ENCODE measurements at regions not wholly inside any gene's neighbourhood (a gene's known extent, or its start where the extent isn't known, plus 50 kb on each side); places are given as distances from the start of the nearest gene placed in this dataset.

DNA sequence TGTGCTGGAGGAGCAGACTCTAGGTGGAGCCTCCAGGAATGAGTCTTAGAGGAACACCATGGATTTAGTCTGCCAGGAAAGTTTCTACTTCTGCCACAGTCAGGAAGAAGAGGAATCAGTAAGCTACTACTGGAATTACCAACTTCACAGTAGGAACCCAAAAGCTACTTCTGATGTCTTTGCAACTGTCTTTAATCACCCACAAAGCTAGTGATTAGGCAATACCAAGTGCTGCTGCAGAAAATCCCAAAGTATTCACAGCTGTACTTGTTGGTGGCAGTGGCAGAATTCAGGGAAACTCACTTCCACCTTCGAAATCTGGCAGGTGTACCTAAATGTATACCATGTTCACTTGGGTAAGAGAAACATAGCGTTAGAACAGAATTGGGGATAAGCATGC lies 264.5 kb upstream of the SORL1-AS1 start:
- DNase-seq (no peak), ATAC-seq (ENCODE audit: insufficient read depth, low FRiP score) (no peak)
- H3K4me1 ChIP-seq (ENCODE audit: control insufficient read depth in 5 of 5, insufficient read depth in 5 of 5, low read length in 5 of 5), result peaks cover 0 to 17% (median 0%) of the 10 kb centered on the region in 5 donors
- H3K27me3 ChIP-seq (ENCODE audit: control insufficient read depth in 3 of 3, insufficient read depth in 3 of 3, low read length in 2 of 3), result peaks cover 0 to 48% (median 3%) of the 10 kb centered on the region in 3 donors
- H3K4me3 ChIP-seq, result no peak overlapping the region
- H3K9ac ChIP-seq (ENCODE audit: insufficient read depth in 1 of 2, low read length in 2 of 2), result no peak overlapping the region
- TF ChIP-seq, protein P1, sequence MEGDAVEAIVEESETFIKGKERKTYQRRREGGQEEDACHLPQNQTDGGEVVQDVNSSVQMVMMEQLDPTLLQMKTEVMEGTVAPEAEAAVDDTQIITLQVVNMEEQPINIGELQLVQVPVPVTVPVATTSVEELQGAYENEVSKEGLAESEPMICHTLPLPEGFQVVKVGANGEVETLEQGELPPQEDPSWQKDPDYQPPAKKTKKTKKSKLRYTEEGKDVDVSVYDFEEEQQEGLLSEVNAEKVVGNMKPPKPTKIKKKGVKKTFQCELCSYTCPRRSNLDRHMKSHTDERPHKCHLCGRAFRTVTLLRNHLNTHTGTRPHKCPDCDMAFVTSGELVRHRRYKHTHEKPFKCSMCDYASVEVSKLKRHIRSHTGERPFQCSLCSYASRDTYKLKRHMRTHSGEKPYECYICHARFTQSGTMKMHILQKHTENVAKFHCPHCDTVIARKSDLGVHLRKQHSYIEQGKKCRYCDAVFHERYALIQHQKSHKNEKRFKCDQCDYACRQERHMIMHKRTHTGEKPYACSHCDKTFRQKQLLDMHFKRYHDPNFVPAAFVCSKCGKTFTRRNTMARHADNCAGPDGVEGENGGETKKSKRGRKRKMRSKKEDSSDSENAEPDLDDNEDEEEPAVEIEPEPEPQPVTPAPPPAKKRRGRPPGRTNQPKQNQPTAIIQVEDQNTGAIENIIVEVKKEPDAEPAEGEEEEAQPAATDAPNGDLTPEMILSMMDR (IDR thresholded peaks at IDR 0.05; ENCODE audit: control extremely low read depth, extremely low read depth), result no peak
- no peak overlapping the region for H3K27ac ChIP-seq (ENCODE audit: low read depth in 1 of 2, low read length in 1 of 2)
- WGBS, 2 donors, result 95% methylated on average over 2 of the region's 2 CpGs
- no peaks in the 10 kb centered on the region for H3K36me3 ChIP-seq (ENCODE audit: control insufficient read depth in 4 of 4, insufficient read depth in 4 of 4, low read length in 4 of 4)
- H3K9me3 ChIP-seq (ENCODE audit: control insufficient read depth in 4 of 4, insufficient read depth in 3 of 4, low read length in 3 of 4), result no peaks in the 10 kb centered on the region

DNA sequence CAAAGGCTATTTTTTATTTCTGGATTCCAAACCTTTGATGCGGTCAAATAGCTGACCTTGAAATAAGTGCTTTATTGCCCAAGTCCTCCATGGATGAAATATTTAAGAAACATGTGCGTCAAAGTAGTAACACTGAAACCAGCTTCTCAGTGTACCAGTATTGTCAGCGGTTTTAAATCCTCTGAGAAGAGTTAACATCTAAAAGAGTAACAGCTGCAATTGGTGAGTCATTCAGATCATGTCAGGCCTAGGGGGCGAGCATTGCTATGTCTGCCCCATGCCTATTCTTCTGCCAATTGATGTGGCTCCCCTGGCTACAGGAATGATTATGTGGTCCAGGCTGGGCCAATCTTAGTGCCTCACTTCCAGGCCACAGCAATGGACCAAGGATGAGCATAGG lies 263.3 kb upstream of the SORL1-AS1 start:
- 89 to 93% methylated on average over 4 of the region's 4 CpGs for WGBS, 2 donors
- Histone ChIP-seq H3K4me1 (ENCODE audit: control insufficient read depth in 5 of 5, insufficient read depth in 5 of 5, low read length in 5 of 5) (peaks cover 0 to 14% (median 0%) of the 10 kb centered on the region in 5 donors), H3K9me3 (ENCODE audit: control insufficient read depth in 4 of 4, insufficient read depth in 3 of 4, low read length in 3 of 4) (no peaks in the 10 kb centered on the region), H3K9ac (ENCODE audit: insufficient read depth in 1 of 2, low read length in 2 of 2) (no peak overlapping the region), H3K36me3 (ENCODE audit: control insufficient read depth in 4 of 4, insufficient read depth in 4 of 4, low read length in 4 of 4) (no peaks in the 10 kb centered on the region), H3K27me3 (ENCODE audit: control insufficient read depth in 3 of 3, insufficient read depth in 3 of 3, low read length in 2 of 3) (peaks cover 0 to 52% (median 3%) of the 10 kb centered on the region in 3 donors), H3K27ac (ENCODE audit: low read depth in 1 of 2, low read length in 1 of 2) (no peak overlapping the region), H3K4me3 (no peak overlapping the region)
- TF ChIP-seq, protein P1 (IDR thresholded peaks at IDR 0.05; ENCODE audit: control extremely low read depth, extremely low read depth), result no peak
- no peak for DNase-seq
- ATAC-seq (ENCODE audit: insufficient read depth, low FRiP score), result no peak

DNA sequence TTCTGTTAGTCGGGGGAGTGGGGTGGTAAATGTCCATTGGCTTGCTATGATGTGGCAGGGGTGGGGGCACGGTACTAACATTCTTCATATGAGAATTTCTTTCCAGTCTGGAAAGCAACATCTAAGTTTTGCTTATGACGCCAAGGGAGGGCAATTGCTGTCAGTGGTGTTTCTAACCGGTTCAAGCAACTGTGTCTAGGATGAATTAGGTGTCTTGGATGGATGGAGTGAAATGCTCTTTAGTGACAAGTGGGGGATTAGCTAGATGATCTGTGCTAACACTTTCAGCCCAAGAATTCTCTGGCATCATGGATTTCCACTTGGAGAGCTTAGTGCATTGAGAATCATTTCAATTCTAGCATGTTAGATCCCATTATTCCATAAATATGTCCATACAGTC lies 262.6 kb upstream of the SORL1-AS1 start:
- H3K9me3 ChIP-seq (ENCODE audit: control insufficient read depth in 4 of 4, insufficient read depth in 3 of 4, low read length in 3 of 4), result no peaks in the 10 kb centered on the region
- DNase-seq (peak; percentile 59 to 97 (median 94)), ATAC-seq (ENCODE audit: insufficient read depth, low FRiP score) (no peak)
- no peak overlapping the region for H3K4me3 ChIP-seq
- H3K27ac ChIP-seq (ENCODE audit: low read depth in 1 of 2, low read length in 1 of 2), result no peak overlapping the region
- H3K9ac ChIP-seq (ENCODE audit: insufficient read depth in 1 of 2, low read length in 2 of 2), result no peak overlapping the region
- peaks cover 0 to 52% (median 3%) of the 10 kb centered on the region in 3 donors for H3K27me3 ChIP-seq (ENCODE audit: control insufficient read depth in 3 of 3, insufficient read depth in 3 of 3, low read length in 2 of 3)
- WGBS, 2 donors, result 74 to 84% methylated on average over 4 of the region's 4 CpGs
- TF ChIP-seq, protein P1 (IDR thresholded peaks at IDR 0.05; ENCODE audit: control extremely low read depth, extremely low read depth), result no peak
- peaks cover 0 to 14% (median 0%) of the 10 kb centered on the region in 5 donors for H3K4me1 ChIP-seq (ENCODE audit: control insufficient read depth in 5 of 5, insufficient read depth in 5 of 5, low read length in 5 of 5)
- H3K36me3 ChIP-seq (ENCODE audit: control insufficient read depth in 4 of 4, insufficient read depth in 4 of 4, low read length in 4 of 4), result no peaks in the 10 kb centered on the region

DNA sequence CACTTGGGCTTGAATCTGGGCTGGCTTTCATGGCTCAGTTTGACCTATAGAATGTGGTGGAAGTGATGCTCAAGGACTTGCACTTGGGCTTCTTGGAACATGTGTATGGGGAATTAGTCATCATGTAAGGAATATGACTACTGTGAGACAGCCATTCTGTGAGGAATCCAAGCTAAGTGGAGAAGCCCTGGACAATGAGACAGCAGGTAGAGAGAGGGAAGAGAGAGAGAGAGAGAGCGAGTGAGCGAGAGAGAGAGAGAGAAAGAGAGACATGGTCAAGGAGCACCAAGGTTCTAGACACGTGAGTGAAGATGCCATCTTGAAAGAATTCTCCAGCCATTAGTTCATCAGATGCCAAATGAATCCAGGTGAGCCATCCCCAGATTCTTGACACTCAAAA lies 261.6 kb upstream of the SORL1-AS1 start:
- Histone ChIP-seq H3K4me3 (no peak overlapping the region), H3K36me3 (ENCODE audit: control insufficient read depth in 4 of 4, insufficient read depth in 4 of 4, low read length in 4 of 4) (no peaks in the 10 kb centered on the region), H3K9me3 (ENCODE audit: control insufficient read depth in 4 of 4, insufficient read depth in 3 of 4, low read length in 3 of 4) (no peaks in the 10 kb centered on the region), H3K27me3 (ENCODE audit: control insufficient read depth in 3 of 3, insufficient read depth in 3 of 3, low read length in 2 of 3) (peaks cover 0 to 47% (median 3%) of the 10 kb centered on the region in 3 donors), H3K4me1 (ENCODE audit: control insufficient read depth in 5 of 5, insufficient read depth in 5 of 5, low read length in 5 of 5) (peaks cover 0 to 14% (median 0%) of the 10 kb centered on the region in 5 donors), H3K9ac (ENCODE audit: insufficient read depth in 1 of 2, low read length in 2 of 2) (no peak overlapping the region), H3K27ac (ENCODE audit: low read depth in 1 of 2, low read length in 1 of 2) (no peak overlapping the region)
- 97% methylated on average over 3 of the region's 3 CpGs for WGBS, 2 donors
- DNase-seq (no peak), ATAC-seq (ENCODE audit: insufficient read depth, low FRiP score) (no peak)
- TF ChIP-seq, protein P1 (IDR thresholded peaks at IDR 0.05; ENCODE audit: control extremely low read depth, extremely low read depth), result no peak
